T-helper 17 cell (primary cell): ENCODE measurements at regions not wholly inside any gene's neighbourhood (a gene's known extent, or its start where the extent isn't known, plus 50 kb on each side); places are given as distances from the start of the nearest gene placed in this dataset.

ENCODE experiments used
- ATAC-seq: fragments of 150-1000 bp; cut with Tn5 transposase; 2 replicates; pipeline ENCODE4 v1.10.0; 2021; ENCODE audit warnings: mild to moderate bottlenecking, moderate library complexity
- DNase-seq, 3 donors: peaks; one replicate each; pipeline versions ENCODE4 v3.0.0 to v3.0.0-alpha.2; 2020 to 2021
- H3K9me3 ChIP-seq: one replicate; pipeline ENCODE4 v1.7.0; 2013; ENCODE audit warnings: low read length, mild to moderate bottlenecking; ENCODE audit not compliant: control insufficient read depth, poor library complexity, severe bottlenecking
- H3K27ac Mint-ChIP-seq: one replicate; pipeline ENCODE4 v1.8.0; 2022; ENCODE audit warnings: mild to moderate bottlenecking, moderate library complexity, mixed read lengths
- H3K27me3 Mint-ChIP-seq: one replicate; pipeline ENCODE4 v1.8.0; 2022; ENCODE audit warnings: mixed read lengths
- H3K36me3 Mint-ChIP-seq: one replicate; pipeline ENCODE4 v1.8.0; 2022; ENCODE audit warnings: low read depth, mixed read lengths
- H3K4me1 Mint-ChIP-seq: one replicate; pipeline ENCODE4 v1.8.0; 2022; ENCODE audit warnings: mild to moderate bottlenecking, mixed read lengths
- H3K4me3 Mint-ChIP-seq: one replicate; pipeline ENCODE4 v1.8.0; 2022; ENCODE audit warnings: mild to moderate bottlenecking, moderate library complexity, mixed read lengths

GRCh38 chr9:100674419-100675122 is 96.7 kb downstream of the CAVIN4 start:
- H3K27ac Mint-ChIP-seq = no peak overlapping the region
- peaks cover 38% of the 10 kb centered on the region for H3K27me3 Mint-ChIP-seq
- H3K4me3 Mint-ChIP-seq = no peak overlapping the region
- no peaks in the 10 kb centered on the region for H3K4me1 Mint-ChIP-seq
- ATAC-seq = no peak
- no peaks in the 10 kb centered on the region for H3K36me3 Mint-ChIP-seq
- no peaks in the 10 kb centered on the region for H3K9me3 ChIP-seq
- DNase-seq = no peak

- H3K4me3 Mint-ChIP-seq = no peak overlapping the region
- H3K4me1 Mint-ChIP-seq = no peaks in the 10 kb centered on the region
- no peaks in the 10 kb centered on the region for H3K9me3 ChIP-seq
- ATAC-seq (no peak), DNase-seq (no peak)
- no peaks in the 10 kb centered on the region for H3K36me3 Mint-ChIP-seq
- H3K27me3 Mint-ChIP-seq = peaks cover 31% of the 10 kb centered on the region
- H3K27ac Mint-ChIP-seq = no peak overlapping the region
These were observed 102.0 kb downstream of the CAVIN4 start for GRCh38 chr9:100679834-100680233.

GRCh38 chr9:100686420-100686819 is 108.5 kb downstream of the CAVIN4 start:
- Mint-ChIP-seq H3K4me1 (no peaks in the 10 kb centered on the region), H3K36me3 (no peaks in the 10 kb centered on the region), H3K4me3 (no peak overlapping the region), H3K27me3 (peaks cover 22% of the 10 kb centered on the region), H3K27ac (no peak overlapping the region)
- no peak for ATAC-seq
- H3K9me3 ChIP-seq = no peaks in the 10 kb centered on the region
- DNase-seq = no peak

GRCh38 chr9:100689635-100690034 is 111.8 kb downstream of the CAVIN4 start:
- Mint-ChIP-seq H3K27ac (no peak overlapping the region), H3K27me3 (peaks cover 16% of the 10 kb centered on the region), H3K4me3 (no peak overlapping the region), H3K4me1 (no peaks in the 10 kb centered on the region), H3K36me3 (no peaks in the 10 kb centered on the region)
- no peaks in the 10 kb centered on the region for H3K9me3 ChIP-seq
- ATAC-seq (no peak), DNase-seq (no peak)

- no peak overlapping the region for H3K27ac Mint-ChIP-seq
These were observed 112.6 kb downstream of the CAVIN4 start for GRCh38 chr9:100690438-100690837.

GRCh38 chr9:100697339-100697738 is 119.5 kb downstream of the CAVIN4 start:
- ATAC-seq (no peak), DNase-seq (no peak)
- H3K9me3 ChIP-seq = no peaks in the 10 kb centered on the region
- Mint-ChIP-seq H3K27me3 (peaks cover 5% of the 10 kb centered on the region), H3K4me1 (no peaks in the 10 kb centered on the region), H3K4me3 (no peak overlapping the region), H3K36me3 (peaks cover 2% of the 10 kb centered on the region), H3K27ac (no peak overlapping the region)

More at GRCh38 chr9:100690438-100690837, 112.6 kb downstream of the CAVIN4 start:
- no peak for ATAC-seq
- DNase-seq = no peak
- peaks cover 15% of the 10 kb centered on the region for H3K27me3 Mint-ChIP-seq
- no peaks in the 10 kb centered on the region for H3K4me1 Mint-ChIP-seq
- no peaks in the 10 kb centered on the region for H3K36me3 Mint-ChIP-seq
- no peaks in the 10 kb centered on the region for H3K9me3 ChIP-seq
- H3K4me3 Mint-ChIP-seq = no peak overlapping the region

GRCh38 chr9:100698945-100699344 is 121.1 kb downstream of the CAVIN4 start:
- H3K4me1 Mint-ChIP-seq = no peaks in the 10 kb centered on the region
- H3K36me3 Mint-ChIP-seq = peaks cover 2% of the 10 kb centered on the region
- DNase-seq = no peak
- no peak overlapping the region for H3K27ac Mint-ChIP-seq
- peaks cover 5% of the 10 kb centered on the region for H3K27me3 Mint-ChIP-seq
- no peak overlapping the region for H3K4me3 Mint-ChIP-seq
- no peak for ATAC-seq
- H3K9me3 ChIP-seq = no peaks in the 10 kb centered on the region

- H3K9me3 ChIP-seq = no peaks in the 10 kb centered on the region
- no peak overlapping the region for H3K27ac Mint-ChIP-seq
- H3K4me1 Mint-ChIP-seq = no peaks in the 10 kb centered on the region
- H3K27me3 Mint-ChIP-seq = peaks cover 5% of the 10 kb centered on the region
- H3K36me3 Mint-ChIP-seq = peaks cover 2% of the 10 kb centered on the region
- ATAC-seq (no peak), DNase-seq (no peak)
- no peak overlapping the region for H3K4me3 Mint-ChIP-seq
These were observed 121.8 kb downstream of the CAVIN4 start for GRCh38 chr9:100699668-100700067.

- H3K27ac Mint-ChIP-seq = no peak overlapping the region
- ATAC-seq (no peak), DNase-seq (no peak)
- peaks cover 5% of the 10 kb centered on the region for H3K27me3 Mint-ChIP-seq
- peaks cover 2% of the 10 kb centered on the region for H3K36me3 Mint-ChIP-seq
- no peaks in the 10 kb centered on the region for H3K4me1 Mint-ChIP-seq
- no peaks in the 10 kb centered on the region for H3K9me3 ChIP-seq
- no peak overlapping the region for H3K4me3 Mint-ChIP-seq
These were observed 122.9 kb downstream of the CAVIN4 start for GRCh38 chr9:100700689-100701318.

- Mint-ChIP-seq H3K4me3 (no peak overlapping the region), H3K4me1 (no peaks in the 10 kb centered on the region), H3K27me3 (peaks cover 4% of the 10 kb centered on the region), H3K27ac (no peak overlapping the region), H3K36me3 (no peaks in the 10 kb centered on the region)
- peak in 1 of 3 donors; percentile 21 for DNase-seq
- H3K9me3 ChIP-seq = no peaks in the 10 kb centered on the region
- no peak for ATAC-seq
These were observed 136.7 kb downstream of the CAVIN4 start for GRCh38 chr9:100714372-100715099.

GRCh38 chr9:100715100-100715380 is 137.2 kb downstream of the CAVIN4 start:
- no peak overlapping the region for H3K4me3 Mint-ChIP-seq
- no peaks in the 10 kb centered on the region for H3K4me1 Mint-ChIP-seq
- ATAC-seq (no peak), DNase-seq (no peak)
- no peaks in the 10 kb centered on the region for H3K36me3 Mint-ChIP-seq
- no peak overlapping the region for H3K27ac Mint-ChIP-seq
- H3K9me3 ChIP-seq = no peaks in the 10 kb centered on the region
- peaks cover 5% of the 10 kb centered on the region for H3K27me3 Mint-ChIP-seq

- no peak overlapping the region for H3K27ac Mint-ChIP-seq
- no peak for ATAC-seq
- no peak for DNase-seq
- no peaks in the 10 kb centered on the region for H3K4me1 Mint-ChIP-seq
- H3K9me3 ChIP-seq = no peaks in the 10 kb centered on the region
- H3K36me3 Mint-ChIP-seq = no peaks in the 10 kb centered on the region
- peaks cover 14% of the 10 kb centered on the region for H3K27me3 Mint-ChIP-seq
- H3K4me3 Mint-ChIP-seq = no peak overlapping the region
These were observed 140.8 kb downstream of the CAVIN4 start for GRCh38 chr9:100718717-100719116.

GRCh38 chr9:100720922-100721321 is 143.0 kb downstream of the CAVIN4 start:
- no peaks in the 10 kb centered on the region for H3K36me3 Mint-ChIP-seq
- H3K27ac Mint-ChIP-seq = no peak overlapping the region
- peaks cover 14% of the 10 kb centered on the region for H3K27me3 Mint-ChIP-seq

More at GRCh38 chr9:100720922-100721321, 143.0 kb downstream of the CAVIN4 start:
- no peaks in the 10 kb centered on the region for H3K9me3 ChIP-seq
- Mint-ChIP-seq H3K4me1 (no peaks in the 10 kb centered on the region), H3K4me3 (no peak overlapping the region)
- no peak for ATAC-seq
- no peak for DNase-seq
